ENCODE measurements at regions not wholly inside any gene's neighbourhood (a gene's known extent, or its start where the extent isn't known, plus 50 kb on each side); places are given as distances from the start of the nearest gene placed in this dataset.

DNA sequence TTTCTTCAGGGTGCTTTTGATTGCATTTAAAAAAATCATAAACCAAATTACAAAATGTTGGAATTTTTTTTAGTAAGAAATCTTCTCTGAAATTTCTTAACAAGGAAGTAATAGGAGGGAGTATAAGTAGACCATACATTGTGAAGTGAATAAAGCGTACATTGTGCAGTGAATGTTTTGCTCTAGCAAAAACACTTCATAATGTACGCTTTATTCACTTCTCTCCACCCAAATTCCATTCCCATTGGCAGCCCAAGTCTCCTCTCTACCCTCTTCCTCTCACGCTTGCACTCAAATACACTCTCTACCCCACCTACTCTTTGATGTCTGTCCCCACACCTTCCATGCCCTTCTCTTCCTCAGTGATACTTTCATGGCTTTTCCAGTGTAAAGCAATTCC, 241.0 kb downstream of the PPP1R3A start:
- TF ChIP-seq, protein P1, sequence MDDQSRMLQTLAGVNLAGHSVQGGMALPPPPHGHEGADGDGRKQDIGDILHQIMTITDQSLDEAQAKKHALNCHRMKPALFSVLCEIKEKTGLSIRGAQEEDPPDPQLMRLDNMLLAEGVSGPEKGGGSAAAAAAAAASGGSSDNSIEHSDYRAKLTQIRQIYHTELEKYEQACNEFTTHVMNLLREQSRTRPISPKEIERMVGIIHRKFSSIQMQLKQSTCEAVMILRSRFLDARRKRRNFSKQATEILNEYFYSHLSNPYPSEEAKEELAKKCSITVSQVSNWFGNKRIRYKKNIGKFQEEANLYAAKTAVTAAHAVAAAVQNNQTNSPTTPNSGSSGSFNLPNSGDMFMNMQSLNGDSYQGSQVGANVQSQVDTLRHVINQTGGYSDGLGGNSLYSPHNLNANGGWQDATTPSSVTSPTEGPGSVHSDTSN (IDR thresholded peaks at IDR 0.05), result no peak
- TF ChIP-seq TAF1 (IDR thresholded peaks at IDR 0.05; ENCODE audit: borderline replicate concordance, low read depth, low read length) (no peak), TCF12 (IDR thresholded peaks at IDR 0.05) (no peak), NFIC (IDR thresholded peaks at IDR 0.05; ENCODE audit: borderline replicate concordance) (no peak), CHD2 (IDR thresholded peaks at IDR 0.05; ENCODE audit: low read length, partially characterized antibody) (no peak), FOSL2 (IDR thresholded peaks at IDR 0.05; ENCODE audit: borderline replicate concordance, low read depth) (no peak), FOXJ3 (CRISPR knock-in tag; IDR thresholded peaks at IDR 0.05) (no peak), RAD21 (IDR thresholded peaks at IDR 0.05; ENCODE audit: low read length) (no peak), NRF1 (IDR thresholded peaks at IDR 0.05; ENCODE audit: low read depth, low read length) (no peak), GABPA (IDR thresholded peaks at IDR 0.05; ENCODE audit: low read depth) (no peak)
- TF ChIP-seq, protein P2, sequence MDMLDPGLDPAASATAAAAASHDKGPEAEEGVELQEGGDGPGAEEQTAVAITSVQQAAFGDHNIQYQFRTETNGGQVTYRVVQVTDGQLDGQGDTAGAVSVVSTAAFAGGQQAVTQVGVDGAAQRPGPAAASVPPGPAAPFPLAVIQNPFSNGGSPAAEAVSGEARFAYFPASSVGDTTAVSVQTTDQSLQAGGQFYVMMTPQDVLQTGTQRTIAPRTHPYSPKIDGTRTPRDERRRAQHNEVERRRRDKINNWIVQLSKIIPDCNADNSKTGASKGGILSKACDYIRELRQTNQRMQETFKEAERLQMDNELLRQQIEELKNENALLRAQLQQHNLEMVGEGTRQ (IDR thresholded peaks at IDR 0.05; ENCODE audit: borderline replicate concordance, low read depth, low read length), result no peak
- Histone ChIP-seq H2AFZ (ENCODE audit: low read depth) (no peak overlapping the region), H3K36me3 (replicated peaks in 1 of 2; ENCODE audit: control insufficient read depth in 1 of 2, insufficient read depth in 2 of 2, low read length in 1 of 2) (no peaks in the 10 kb centered on the region), H3K4me1 (ENCODE audit: control insufficient read depth in 1 of 2, insufficient read depth in 2 of 2, low read depth in 1 of 2, low read length in 1 of 2) (no peaks in the 10 kb centered on the region), H3K27me3 (ENCODE audit: insufficient read depth) (peaks cover 3% of the 10 kb centered on the region; the same call in 1 of the 2 replicates), H3K9me3 (no peaks in the 10 kb centered on the region), H3K27ac (ENCODE audit: low read depth in 2 of 2, low read length in 1 of 2) (no peak overlapping the region), H3K4me2 (no peak overlapping the region), H3K9me2 (no peaks in the 10 kb centered on the region), H3K4me3 (ENCODE audit: low read depth in 2 of 2, low read length in 1 of 2) (no peak overlapping the region), H4K20me1 (ENCODE audit: insufficient read depth) (no peaks in the 10 kb centered on the region), H3F3A (replicated peaks; ENCODE audit: insufficient read depth) (no peaks in the 10 kb centered on the region), H3K9ac (no peak overlapping the region), H3K79me2 (ENCODE audit: insufficient read depth) (no peaks in the 10 kb centered on the region)
- WGBS (ENCODE audit: low lambda C conversion rate), result 1% methylated on average over 3 of the region's 3 CpGs
- CTCF ChIA-PET, result no interaction called here
- POLR2A ChIA-PET, result no interaction called here
- DNase-seq, result no peak

DNA sequence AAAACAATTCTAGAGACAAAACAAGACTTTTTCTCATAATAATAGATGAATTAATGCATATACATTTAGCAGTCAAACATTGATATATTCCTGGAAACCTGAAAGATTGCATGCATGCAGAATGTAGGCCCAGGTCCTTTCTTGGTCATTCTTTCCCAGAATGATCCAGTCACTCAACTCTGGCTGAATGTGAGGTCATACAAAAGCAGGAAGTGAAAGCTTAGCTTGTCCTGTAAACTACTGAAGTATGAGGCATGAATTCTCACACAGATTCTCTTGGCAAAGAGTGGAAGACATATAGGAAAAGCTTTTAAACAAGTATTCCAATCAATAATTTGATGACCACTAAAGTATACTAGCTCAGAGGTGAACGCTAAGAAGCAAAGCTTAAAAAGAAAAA, 253.9 kb downstream of the PPP1R3A start:
- POLR2A ChIA-PET, result no interaction called here
- DNase-seq, result no peak
- 46% methylated on average over 1 of the region's 1 CpG for WGBS (ENCODE audit: low lambda C conversion rate)

More for the DNA sequence above, 253.9 kb downstream of the PPP1R3A start:
- Histone ChIP-seq H3K27ac (ENCODE audit: low read depth in 2 of 2, low read length in 1 of 2) (no peak overlapping the region), H3K9me3 (no peaks in the 10 kb centered on the region), H2AFZ (ENCODE audit: low read depth) (no peak overlapping the region), H3K9ac (no peak overlapping the region), H3K27me3 (ENCODE audit: insufficient read depth) (no peaks in the 10 kb centered on the region), H3K4me3 (ENCODE audit: low read depth in 2 of 2, low read length in 1 of 2) (no peak overlapping the region), H3F3A (replicated peaks; ENCODE audit: insufficient read depth) (no peaks in the 10 kb centered on the region), H3K4me1 (ENCODE audit: control insufficient read depth in 1 of 2, insufficient read depth in 2 of 2, low read depth in 1 of 2, low read length in 1 of 2) (no peaks in the 10 kb centered on the region), H3K9me2 (no peaks in the 10 kb centered on the region), H3K36me3 (replicated peaks in 1 of 2; ENCODE audit: control insufficient read depth in 1 of 2, insufficient read depth in 2 of 2, low read length in 1 of 2) (no peaks in the 10 kb centered on the region), H4K20me1 (ENCODE audit: insufficient read depth) (no peaks in the 10 kb centered on the region), H3K79me2 (ENCODE audit: insufficient read depth) (no peaks in the 10 kb centered on the region), H3K4me2 (no peak overlapping the region)
- CTCF ChIA-PET, result no interaction called here
- TF ChIP-seq, protein P3, sequence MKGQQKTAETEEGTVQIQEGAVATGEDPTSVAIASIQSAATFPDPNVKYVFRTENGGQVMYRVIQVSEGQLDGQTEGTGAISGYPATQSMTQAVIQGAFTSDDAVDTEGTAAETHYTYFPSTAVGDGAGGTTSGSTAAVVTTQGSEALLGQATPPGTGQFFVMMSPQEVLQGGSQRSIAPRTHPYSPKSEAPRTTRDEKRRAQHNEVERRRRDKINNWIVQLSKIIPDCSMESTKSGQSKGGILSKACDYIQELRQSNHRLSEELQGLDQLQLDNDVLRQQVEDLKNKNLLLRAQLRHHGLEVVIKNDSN (IDR thresholded peaks at IDR 0.05; ENCODE audit: borderline replicate concordance, low read depth), result no peak
- TF ChIP-seq NRF1 (IDR thresholded peaks at IDR 0.05; ENCODE audit: low read depth, low read length) (no peak), FOXM1 (IDR thresholded peaks at IDR 0.05; ENCODE audit: low read depth) (no peak), JUND (IDR thresholded peaks at IDR 0.05) (no peak), FOSL2 (IDR thresholded peaks at IDR 0.05; ENCODE audit: borderline replicate concordance, low read depth) (no peak), GABPA (IDR thresholded peaks at IDR 0.05; ENCODE audit: low read depth) (no peak), YY1 (IDR thresholded peaks at IDR 0.05; ENCODE audit: low read depth) (no peak), SIN3A (IDR thresholded peaks at IDR 0.05; ENCODE audit: borderline replicate concordance, low read depth, low read length) (no peak), MEF2A (IDR thresholded peaks at IDR 0.05; ENCODE audit: borderline replicate concordance, low read depth) (no peak)
- TF ChIP-seq, protein P4, sequence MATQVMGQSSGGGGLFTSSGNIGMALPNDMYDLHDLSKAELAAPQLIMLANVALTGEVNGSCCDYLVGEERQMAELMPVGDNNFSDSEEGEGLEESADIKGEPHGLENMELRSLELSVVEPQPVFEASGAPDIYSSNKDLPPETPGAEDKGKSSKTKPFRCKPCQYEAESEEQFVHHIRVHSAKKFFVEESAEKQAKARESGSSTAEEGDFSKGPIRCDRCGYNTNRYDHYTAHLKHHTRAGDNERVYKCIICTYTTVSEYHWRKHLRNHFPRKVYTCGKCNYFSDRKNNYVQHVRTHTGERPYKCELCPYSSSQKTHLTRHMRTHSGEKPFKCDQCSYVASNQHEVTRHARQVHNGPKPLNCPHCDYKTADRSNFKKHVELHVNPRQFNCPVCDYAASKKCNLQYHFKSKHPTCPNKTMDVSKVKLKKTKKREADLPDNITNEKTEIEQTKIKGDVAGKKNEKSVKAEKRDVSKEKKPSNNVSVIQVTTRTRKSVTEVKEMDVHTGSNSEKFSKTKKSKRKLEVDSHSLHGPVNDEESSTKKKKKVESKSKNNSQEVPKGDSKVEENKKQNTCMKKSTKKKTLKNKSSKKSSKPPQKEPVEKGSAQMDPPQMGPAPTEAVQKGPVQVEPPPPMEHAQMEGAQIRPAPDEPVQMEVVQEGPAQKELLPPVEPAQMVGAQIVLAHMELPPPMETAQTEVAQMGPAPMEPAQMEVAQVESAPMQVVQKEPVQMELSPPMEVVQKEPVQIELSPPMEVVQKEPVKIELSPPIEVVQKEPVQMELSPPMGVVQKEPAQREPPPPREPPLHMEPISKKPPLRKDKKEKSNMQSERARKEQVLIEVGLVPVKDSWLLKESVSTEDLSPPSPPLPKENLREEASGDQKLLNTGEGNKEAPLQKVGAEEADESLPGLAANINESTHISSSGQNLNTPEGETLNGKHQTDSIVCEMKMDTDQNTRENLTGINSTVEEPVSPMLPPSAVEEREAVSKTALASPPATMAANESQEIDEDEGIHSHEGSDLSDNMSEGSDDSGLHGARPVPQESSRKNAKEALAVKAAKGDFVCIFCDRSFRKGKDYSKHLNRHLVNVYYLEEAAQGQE (IDR thresholded peaks at IDR 0.05; ENCODE audit: low read depth, low read length), result no peak
